Natural killer cell (primary cell): ENCODE measurements at regions not wholly inside any gene's neighbourhood (a gene's known extent, or its start where the extent isn't known, plus 50 kb on each side); places are given as distances from the start of the nearest gene placed in this dataset.

ENCODE experiments used
- ATAC-seq, 3 donors: fragments of 150-1000 bp in 2 of 3; fragments of 200-7000 bp in 1 of 3; cut with Tn5 transposase; 1 replicate in 1 of 3; 2 replicates in 2 of 3; pipeline ENCODE4 v1.10.0; 2021; ENCODE audit warnings: mild to moderate bottlenecking in 2 of 3, moderate library complexity in 2 of 3
- DNase-seq, 2 donors: peaks; one replicate each; pipeline versions ENCODE4 v3.0.0 to v3.0.0-alpha.2; 2013 to 2021; ENCODE audit warnings: mixed read lengths in 1 of 2
- H3K27ac ChIP-seq: one replicate; pipeline ENCODE4 v1.5.1; 2013; ENCODE audit warnings: mild to moderate bottlenecking, low read length
- H3K27me3 ChIP-seq: one replicate; pipeline ENCODE4 v1.6.1; 2013; ENCODE audit warnings: low read length; ENCODE audit not compliant: control insufficient read depth, insufficient read depth
- H3K36me3 ChIP-seq: one replicate; pipeline ENCODE4 v1.6.1; 2013; ENCODE audit warnings: low read length; ENCODE audit not compliant: control insufficient read depth, insufficient read depth
- H3K4me1 ChIP-seq: one replicate; pipeline ENCODE4 v1.6.1; 2013; ENCODE audit warnings: low read length; ENCODE audit not compliant: control insufficient read depth, insufficient read depth
- H3K4me3 ChIP-seq: one replicate; pipeline ENCODE4 v1.5.1; 2013; ENCODE audit warnings: low read length
- H3K9me3 ChIP-seq: one replicate; pipeline ENCODE4 v1.6.1; 2013; ENCODE audit warnings: low read length; ENCODE audit not compliant: control insufficient read depth, insufficient read depth
- H3K27ac Mint-ChIP-seq, 2 donors: one replicate each; pipeline ENCODE4 v1.8.0; 2022; ENCODE audit warnings: mild to moderate bottlenecking in 2 of 2, mixed read lengths in 2 of 2, moderate library complexity in 1 of 2
- H3K27me3 Mint-ChIP-seq, 2 donors: one replicate each; pipeline ENCODE4 v1.8.0; 2022; ENCODE audit warnings: low read depth in 2 of 2, mixed read lengths in 2 of 2
- H3K36me3 Mint-ChIP-seq: one replicate; pipeline ENCODE4 v1.8.0; 2022; ENCODE audit warnings: mixed read lengths
- H3K4me1 Mint-ChIP-seq, 2 donors: one replicate each; pipeline ENCODE4 v1.8.0; 2022; ENCODE audit warnings: mixed read lengths in 2 of 2
- H3K4me3 Mint-ChIP-seq: one replicate; pipeline ENCODE4 v1.8.0; 2022; ENCODE audit warnings: mild to moderate bottlenecking, moderate library complexity, mixed read lengths
- H3K9me3 Mint-ChIP-seq, 2 donors: one replicate each; pipeline ENCODE4 v1.8.0; 2022; ENCODE audit warnings: mixed read lengths in 2 of 2
- WGBS: methylation state at CpG from one replicate; pipeline ENCODE4 v1.1.7; 2013; ENCODE audit warnings: missing lambda C conversion rate; ENCODE audit not compliant: insufficient coverage; 5-methylcytosine and 5-hydroxymethylcytosine counted together
- intact Hi-C: fragments of 100-400 bp; cut with micrococcal nuclease; formaldehyde crosslinking; loops from one replicate; pipeline ENCODE4 v1.14.2; 2022
- TF ChIP-seq, protein P1 (sequence below): fragments of 200-600 bp; IDR thresholded peaks from one replicate; pipeline ENCODE4 v1.8.0; 2022; ENCODE audit warnings: antibody characterized with exemption

DNA sequence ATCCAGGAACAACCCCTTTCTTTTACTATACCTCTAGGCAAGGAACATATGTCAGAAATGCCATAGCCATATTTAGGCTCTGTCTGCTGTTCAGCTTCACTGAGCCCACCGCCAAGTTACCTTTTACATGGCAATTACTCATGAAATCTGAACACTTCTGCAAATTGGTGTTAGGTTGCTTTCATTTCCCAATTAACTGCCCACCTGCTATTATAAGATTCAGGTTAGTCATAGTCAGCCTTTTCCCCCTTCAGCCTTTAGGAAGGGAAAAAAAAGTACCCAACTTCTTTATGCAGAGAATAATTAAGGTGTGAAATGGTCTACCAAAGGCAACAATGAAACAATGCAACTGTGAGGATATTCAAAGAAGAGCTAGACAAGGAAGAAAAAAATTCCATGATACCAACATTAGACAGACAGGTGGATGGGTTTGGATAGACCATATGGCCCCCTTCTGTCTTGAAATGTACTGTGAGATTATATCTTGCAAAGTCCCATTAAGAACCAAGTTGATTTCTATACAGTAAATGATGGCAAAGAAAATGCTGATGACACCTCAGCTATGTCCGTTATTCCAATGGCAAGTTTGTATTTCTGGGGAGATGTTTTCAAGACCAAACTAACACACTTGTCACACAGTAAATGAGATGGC is 442.1 kb upstream of the NRP1 start:
- no peaks in the 10 kb centered on the region for H3K27me3 Mint-ChIP-seq
- H3K36me3 Mint-ChIP-seq: no peaks in the 10 kb centered on the region
- H3K9me3 Mint-ChIP-seq: no peaks in the 10 kb centered on the region
- H3K4me1 Mint-ChIP-seq: peaks cover 18% of the 10 kb centered on the region in 2 donors
- Histone ChIP-seq H3K4me3 (no peak overlapping the region), H3K4me1 (peaks cover 6% of the 10 kb centered on the region), H3K27me3 (no peaks in the 10 kb centered on the region), H3K36me3 (no peaks in the 10 kb centered on the region), H3K9me3 (no peaks in the 10 kb centered on the region), H3K27ac (no peak overlapping the region)
- intact Hi-C loops: no loop called here
- ATAC-seq (no peak), DNase-seq (no peak)
- WGBS: 92% methylated on average over 1 of the region's 2 CpGs
- no peak overlapping the region for H3K27ac Mint-ChIP-seq
- H3K4me3 Mint-ChIP-seq: no peak overlapping the region
- TF ChIP-seq, protein P1, sequence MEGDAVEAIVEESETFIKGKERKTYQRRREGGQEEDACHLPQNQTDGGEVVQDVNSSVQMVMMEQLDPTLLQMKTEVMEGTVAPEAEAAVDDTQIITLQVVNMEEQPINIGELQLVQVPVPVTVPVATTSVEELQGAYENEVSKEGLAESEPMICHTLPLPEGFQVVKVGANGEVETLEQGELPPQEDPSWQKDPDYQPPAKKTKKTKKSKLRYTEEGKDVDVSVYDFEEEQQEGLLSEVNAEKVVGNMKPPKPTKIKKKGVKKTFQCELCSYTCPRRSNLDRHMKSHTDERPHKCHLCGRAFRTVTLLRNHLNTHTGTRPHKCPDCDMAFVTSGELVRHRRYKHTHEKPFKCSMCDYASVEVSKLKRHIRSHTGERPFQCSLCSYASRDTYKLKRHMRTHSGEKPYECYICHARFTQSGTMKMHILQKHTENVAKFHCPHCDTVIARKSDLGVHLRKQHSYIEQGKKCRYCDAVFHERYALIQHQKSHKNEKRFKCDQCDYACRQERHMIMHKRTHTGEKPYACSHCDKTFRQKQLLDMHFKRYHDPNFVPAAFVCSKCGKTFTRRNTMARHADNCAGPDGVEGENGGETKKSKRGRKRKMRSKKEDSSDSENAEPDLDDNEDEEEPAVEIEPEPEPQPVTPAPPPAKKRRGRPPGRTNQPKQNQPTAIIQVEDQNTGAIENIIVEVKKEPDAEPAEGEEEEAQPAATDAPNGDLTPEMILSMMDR: no peak

DNA sequence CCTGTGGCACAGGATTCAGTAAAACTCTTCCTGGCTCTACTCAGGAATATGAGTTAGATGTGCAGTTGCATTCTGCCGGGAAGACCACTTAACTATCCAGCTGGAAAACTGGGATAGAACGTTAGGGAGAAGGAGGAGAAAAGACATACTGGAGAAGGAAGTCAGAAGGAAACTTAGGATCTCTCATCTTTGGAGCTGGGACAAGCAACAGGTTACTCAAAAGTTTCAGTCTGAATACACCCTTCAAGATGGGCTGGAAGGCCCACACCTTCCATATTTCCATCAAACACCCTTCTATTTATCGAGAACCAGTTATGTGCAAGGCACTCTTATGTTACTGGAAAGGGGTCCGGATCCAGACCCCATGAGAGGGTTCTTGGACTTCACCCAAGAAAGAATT is 440.4 kb upstream of the NRP1 start:
- no peaks in the 10 kb centered on the region for H3K36me3 Mint-ChIP-seq
- Histone ChIP-seq H3K4me3 (no peak overlapping the region), H3K9me3 (no peaks in the 10 kb centered on the region), H3K27me3 (no peaks in the 10 kb centered on the region), H3K27ac (no peak overlapping the region), H3K36me3 (no peaks in the 10 kb centered on the region), H3K4me1 (peaks cover 6% of the 10 kb centered on the region)
- intact Hi-C loops: no loop called here
- H3K4me1 Mint-ChIP-seq: peaks cover 18% of the 10 kb centered on the region in 2 donors
- no peaks in the 10 kb centered on the region for H3K9me3 Mint-ChIP-seq
- H3K27ac Mint-ChIP-seq: no peak overlapping the region
- ATAC-seq (no peak), DNase-seq (no peak)
- H3K4me3 Mint-ChIP-seq: no peak overlapping the region
- WGBS: 90% methylated on average over 4 of the region's 4 CpGs
- TF ChIP-seq, protein P1: no peak
- no peaks in the 10 kb centered on the region for H3K27me3 Mint-ChIP-seq

DNA sequence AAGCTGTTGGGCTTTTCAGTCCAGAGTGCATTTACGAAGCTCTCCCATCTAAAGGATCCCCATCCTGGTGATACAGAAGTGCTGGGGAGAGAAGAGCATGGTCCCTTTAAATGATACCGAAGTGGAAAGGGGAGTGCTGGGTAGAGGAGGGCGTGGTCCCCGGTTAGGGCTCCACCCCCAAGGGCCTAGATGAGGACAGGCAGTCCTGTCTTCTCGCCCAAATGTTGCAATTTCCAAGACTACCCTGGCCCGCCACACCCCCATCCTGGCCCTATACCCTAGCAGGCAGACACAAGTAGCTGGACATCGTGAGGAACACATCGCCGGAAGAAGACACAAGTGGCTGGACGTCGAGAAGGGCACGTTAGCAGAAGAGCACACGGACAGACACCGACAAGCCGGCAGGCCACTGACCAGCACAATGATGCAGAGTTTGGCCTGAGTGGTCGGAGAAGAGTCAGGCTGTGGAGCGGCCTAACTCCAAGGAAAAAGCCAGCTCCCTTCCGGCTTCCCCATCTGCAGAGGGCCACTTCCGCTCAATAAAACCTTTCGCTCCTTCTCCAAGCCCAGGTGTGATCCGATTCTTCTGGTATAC is 439.5 kb upstream of the NRP1 start:
- TF ChIP-seq, protein P1: no peak
- intact Hi-C loops: no loop called here
- no peak for ATAC-seq
- Histone ChIP-seq H3K4me1 (peaks cover 6% of the 10 kb centered on the region), H3K27ac (no peak overlapping the region), H3K36me3 (no peaks in the 10 kb centered on the region), H3K4me3 (no peak overlapping the region), H3K9me3 (no peaks in the 10 kb centered on the region), H3K27me3 (no peaks in the 10 kb centered on the region)
- no peak overlapping the region for H3K27ac Mint-ChIP-seq
- WGBS: 94% methylated on average over 21 of the region's 21 CpGs
- no peaks in the 10 kb centered on the region for H3K27me3 Mint-ChIP-seq
- no peaks in the 10 kb centered on the region for H3K9me3 Mint-ChIP-seq
- H3K36me3 Mint-ChIP-seq: no peaks in the 10 kb centered on the region
- peaks cover 18% of the 10 kb centered on the region in 2 donors for H3K4me1 Mint-ChIP-seq
- no peak for DNase-seq
- no peak overlapping the region for H3K4me3 Mint-ChIP-seq

- H3K36me3 Mint-ChIP-seq: no peaks in the 10 kb centered on the region
- H3K27me3 Mint-ChIP-seq: peaks cover 0 to under 1% of the 10 kb centered on the region in 2 donors
- H3K9me3 Mint-ChIP-seq: no peaks in the 10 kb centered on the region
- intact Hi-C loops: no loop called here
- peak overlapping the region in 1 of 2 donors; percentile 52 for H3K27ac Mint-ChIP-seq
- H3K27ac ChIP-seq: no peak overlapping the region
- H3K36me3 ChIP-seq: no peaks in the 10 kb centered on the region
- 27% methylated on average over 4 of the region's 4 CpGs for whole genome bisulfite sequencing
- H3K4me1 ChIP-seq: peaks cover 6% of the 10 kb centered on the region
- no peaks in the 10 kb centered on the region for H3K27me3 ChIP-seq
- no peak overlapping the region for H3K4me3 ChIP-seq
- ATAC-seq (no peak), DNase-seq (no peak)
- TF ChIP-seq, protein P1: no peak
- H3K4me1 Mint-ChIP-seq: peaks cover 18% of the 10 kb centered on the region in 2 donors
- no peak overlapping the region for H3K4me3 Mint-ChIP-seq
- H3K9me3 ChIP-seq: no peaks in the 10 kb centered on the region
Observed at GRCh38 chr10:33773253-33773573, 438.7 kb upstream of the NRP1 start.
